Peyer's patch (tissue), 4 donors: ENCODE measurements at regions not wholly inside any gene's neighbourhood (a gene's known extent, or its start where the extent isn't known, plus 50 kb on each side); places are given as distances from the start of the nearest gene placed in this dataset.

ENCODE experiments used
- POLR2A ChIP-seq, 2 donors: fragments of 450-650 bp; IDR thresholded peaks; one replicate each; pipeline ENCODE4 v1.5.1; 2017; ENCODE audit warnings: antibody characterized with exemption in 2 of 2, mild to moderate bottlenecking in 2 of 2, moderate library complexity in 2 of 2
- TF ChIP-seq, protein P1 (sequence below), 6 experiments: fragments of 450-650 bp in 4 of 6; fragments of 200-600 bp in 2 of 6; sonication (generic) in 1 of 6; IDR thresholded peaks; one replicate each; pipeline ENCODE4 v1.5.1; 2017 to 2019; ENCODE audit warnings: antibody characterized with exemption in 6 of 6, mild to moderate bottlenecking in 3 of 6, moderate library complexity in 1 of 6

DNA sequence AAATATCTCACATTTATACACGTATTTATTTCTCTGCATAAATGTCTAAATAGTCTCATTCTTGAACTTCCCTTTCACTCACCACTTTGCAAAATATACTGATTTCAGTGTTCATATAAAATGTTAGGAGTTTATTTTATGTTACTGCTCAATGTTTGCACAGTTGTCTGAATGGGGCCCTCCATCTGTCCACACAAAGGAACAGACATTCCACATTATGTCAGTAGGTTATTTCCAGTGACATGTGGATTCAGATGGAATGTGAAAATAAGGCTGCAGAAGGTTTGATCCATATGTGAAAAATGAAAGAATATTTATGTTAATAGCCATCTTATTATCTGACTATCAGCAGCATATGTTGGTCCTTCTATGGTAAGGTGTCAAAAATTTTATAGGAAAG, 994.4 kb upstream of the SEL1L start:
- TF ChIP-seq POLR2A (IDR thresholded peaks at IDR 0.05): no peak
- TF ChIP-seq, protein P1, sequence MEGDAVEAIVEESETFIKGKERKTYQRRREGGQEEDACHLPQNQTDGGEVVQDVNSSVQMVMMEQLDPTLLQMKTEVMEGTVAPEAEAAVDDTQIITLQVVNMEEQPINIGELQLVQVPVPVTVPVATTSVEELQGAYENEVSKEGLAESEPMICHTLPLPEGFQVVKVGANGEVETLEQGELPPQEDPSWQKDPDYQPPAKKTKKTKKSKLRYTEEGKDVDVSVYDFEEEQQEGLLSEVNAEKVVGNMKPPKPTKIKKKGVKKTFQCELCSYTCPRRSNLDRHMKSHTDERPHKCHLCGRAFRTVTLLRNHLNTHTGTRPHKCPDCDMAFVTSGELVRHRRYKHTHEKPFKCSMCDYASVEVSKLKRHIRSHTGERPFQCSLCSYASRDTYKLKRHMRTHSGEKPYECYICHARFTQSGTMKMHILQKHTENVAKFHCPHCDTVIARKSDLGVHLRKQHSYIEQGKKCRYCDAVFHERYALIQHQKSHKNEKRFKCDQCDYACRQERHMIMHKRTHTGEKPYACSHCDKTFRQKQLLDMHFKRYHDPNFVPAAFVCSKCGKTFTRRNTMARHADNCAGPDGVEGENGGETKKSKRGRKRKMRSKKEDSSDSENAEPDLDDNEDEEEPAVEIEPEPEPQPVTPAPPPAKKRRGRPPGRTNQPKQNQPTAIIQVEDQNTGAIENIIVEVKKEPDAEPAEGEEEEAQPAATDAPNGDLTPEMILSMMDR (IDR thresholded peaks at IDR 0.05): no peak
